Stimulated activated CD4-positive, alpha-beta T cell treated with anti-CD3 and anti-CD28 coated beads, Interleukin-1b, Interleukin-23, amount 100 ng/mL, for 48 hours (primary cell): ENCODE measurements at regions not wholly inside any gene's neighbourhood (a gene's known extent, or its start where the extent isn't known, plus 50 kb on each side); places are given as distances from the start of the nearest gene placed in this dataset.

Experiments used
- DNase-seq: peaks from one replicate; pipeline ENCODE4 v3.0.0-alpha.2; 2020

- DNase-seq = no peak
Measured at GRCh38 chr22:48321986-48322545, 1505.6 kb downstream of the BRD1 start.

- no peak for DNase-seq
Measured at GRCh38 chr22:48320683-48321451, 1506.8 kb downstream of the BRD1 start.

- no peak for DNase-seq
Measured at GRCh38 chr22:48320048-48320682, 1507.5 kb downstream of the BRD1 start.

GRCh38 chr22:48319321-48320047 is 1508.2 kb downstream of the BRD1 start:
- DNase-seq = no peak

GRCh38 chr22:48318575-48319320 is 1508.9 kb downstream of the BRD1 start:
- no peak for DNase-seq

- no peak for DNase-seq
Measured at GRCh38 chr22:48318173-48318572, 1509.5 kb downstream of the BRD1 start.

- no peak for DNase-seq
Measured at GRCh38 chr22:48316257-48317250, 1511.1 kb downstream of the BRD1 start.

GRCh38 chr22:48315439-48316256 is 1512.0 kb downstream of the BRD1 start:
- DNase-seq = no peak

- DNase-seq = no peak
Measured at GRCh38 chr22:48314073-48314472, 1513.6 kb downstream of the BRD1 start.

GRCh38 chr22:48313175-48313830 is 1514.4 kb downstream of the BRD1 start:
- DNase-seq = no peak

- no peak for DNase-seq
Measured at GRCh38 chr22:48310740-48311139, 1516.9 kb downstream of the BRD1 start.

GRCh38 chr22:48310289-48310688 is 1517.4 kb downstream of the BRD1 start:
- DNase-seq = no peak

GRCh38 chr22:48309836-48310235 is 1517.8 kb downstream of the BRD1 start:
- DNase-seq = no peak

- DNase-seq = no peak
Measured at GRCh38 chr22:48309115-48309705, 1518.5 kb downstream of the BRD1 start.

- no peak for DNase-seq
Measured at GRCh38 chr22:48307931-48308330, 1519.7 kb downstream of the BRD1 start.

- no peak for DNase-seq
Measured at GRCh38 chr22:48306785-48307510, 1520.7 kb downstream of the BRD1 start.

- DNase-seq = no peak
Measured at GRCh38 chr22:48306284-48306683, 1521.4 kb downstream of the BRD1 start.

- no peak for DNase-seq
Measured at GRCh38 chr22:48305726-48306235, 1521.9 kb downstream of the BRD1 start.

- no peak for DNase-seq
Measured at GRCh38 chr22:48303369-48303725, 1524.3 kb downstream of the BRD1 start.
